AG04450 (cell line): ENCODE measurements at regions not wholly inside any gene's neighbourhood (a gene's known extent, or its start where the extent isn't known, plus 50 kb on each side); places are given as distances from the start of the nearest gene placed in this dataset.
"Not testable (repeated sequence)": the region's sequence is repeated elsewhere in the genome, so short reads cannot be mapped to it uniquely, and the experiment has no call there.

Experiments used
- CTCF ChIA-PET: fragments of 300-600, 350-600 bp; formaldehyde crosslinking; extraction: SDS; loops from one replicate; lab custom pipeline; 2022; ENCODE audit warnings: antibody characterized with exemption, inconsistent platforms; lab: Charles Lee
- POLR2A ChIA-PET: fragments of 350-600 bp; formaldehyde crosslinking; extraction: SDS; loops from one replicate; lab custom pipeline; 2021; ENCODE audit warnings: antibody characterized with exemption, inconsistent platforms; lab: Yijun Ruan, JAX
- DNase-seq: peaks from one replicate; pipeline ENCODE4 v3.0.0-alpha.2; 2011; ENCODE audit warnings: low read depth, low spot score
- H3K27ac ChIP-seq: one replicate; pipeline ENCODE4 v1.5.1; 2012; ENCODE audit warnings: low read depth, low read length, control low read depth
- H3K27me3 ChIP-seq: one replicate; pipeline ENCODE4 v1.6.0; 2012; ENCODE audit warnings: low read length; ENCODE audit not compliant: control insufficient read depth, insufficient read depth
- H3K4me3 ChIP-seq: 2 replicates; pipeline ENCODE4 v1.5.1; 2011; ENCODE audit warnings: mild to moderate bottlenecking, low read depth, low read length, control low read depth
- H3K9me3 ChIP-seq: 2 replicates; pipeline ENCODE4 v1.5.1; 2012; ENCODE audit warnings: low read length; ENCODE audit not compliant: control insufficient read depth, insufficient read depth
- CTCF ChIP-seq: IDR thresholded peaks from 2 replicates; pipeline ENCODE4 v1.5.1; 2011; ENCODE audit warnings: low read depth, low read length, control low read depth, inconsistent platforms

GRCh38 chr4:93897559-93897958, 69.0 kb downstream of the ATOH1 start:
- no peaks in the 10 kb centered on the region for H3K27me3 ChIP-seq
- no peak for DNase-seq
- TF ChIP-seq CTCF: no peak
- CTCF ChIA-PET: interaction anchor here (0.8 kb wide), 1 partner anchor 18 kb away, joined by 7 read pairs; no protein-coding TSS in a partner anchor
- no peak overlapping the region for H3K4me3 ChIP-seq
- POLR2A ChIA-PET: no interaction called here
- H3K9me3 ChIP-seq: no peaks in the 10 kb centered on the region
- H3K27ac ChIP-seq: no peak overlapping the region

GRCh38 chr4:93908778-93909177, 80.2 kb downstream of the ATOH1 start:
- DNase-seq: no peak
- no peaks in the 10 kb centered on the region for H3K9me3 ChIP-seq
- ChIA-PET POLR2A (no interaction called here), CTCF (no interaction called here)
- H3K4me3 ChIP-seq: no peak overlapping the region
- H3K27me3 ChIP-seq: no peaks in the 10 kb centered on the region
- H3K27ac ChIP-seq: no peak overlapping the region
- no peak for TF ChIP-seq CTCF

GRCh38 chr4:93911671-93912070, 83.1 kb downstream of the ATOH1 start:
- H3K27ac ChIP-seq: no peak overlapping the region
- no peaks in the 10 kb centered on the region for H3K27me3 ChIP-seq
- TF ChIP-seq CTCF: no peak
- ChIA-PET CTCF (no interaction called here), POLR2A (no interaction called here)
- no peaks in the 10 kb centered on the region for H3K9me3 ChIP-seq
- H3K4me3 ChIP-seq: no peak overlapping the region
- DNase-seq: no peak

GRCh38 chr4:93912146-93912545, 83.6 kb downstream of the ATOH1 start:
- TF ChIP-seq CTCF: no peak
- Histone ChIP-seq H3K27me3 (no peaks in the 10 kb centered on the region), H3K4me3 (no peak overlapping the region), H3K9me3 (no peaks in the 10 kb centered on the region), H3K27ac (no peak overlapping the region)
- ChIA-PET CTCF (no interaction called here), POLR2A (no interaction called here)
- DNase-seq: no peak

GRCh38 chr4:93918856-93919255, 90.3 kb downstream of the ATOH1 start:
- DNase-seq: no peak
- H3K27me3 ChIP-seq: no peaks in the 10 kb centered on the region
- H3K9me3 ChIP-seq: no peaks in the 10 kb centered on the region
- no peak overlapping the region for H3K27ac ChIP-seq
- H3K4me3 ChIP-seq: no peak overlapping the region
- ChIA-PET CTCF (no interaction called here), POLR2A (no interaction called here)
- no peak for TF ChIP-seq CTCF

GRCh38 chr4:93923570-93923969, 95.0 kb downstream of the ATOH1 start:
- H3K4me3 ChIP-seq, H3K9me3 ChIP-seq, DNase-seq, H3K27ac ChIP-seq, POLR2A ChIA-PET, CTCF ChIA-PET, H3K27me3 ChIP-seq: not testable (repeated sequence)
